Panc1 (cell line): ENCODE measurements at regions not wholly inside any gene's neighbourhood (a gene's known extent, or its start where the extent isn't known, plus 50 kb on each side); places are given as distances from the start of the nearest gene placed in this dataset.

ENCODE experiments used
- ATAC-seq: fragments of 200-7000 bp; cut with Tn5 transposase; 2 replicates; pipeline ENCODE4 v1.9.1; 2020; ENCODE audit warnings: mild to moderate bottlenecking, moderate library complexity
- BruUV-seq: library from RNA; stranded (reverse); fragments of 400-500 nt; replicated peaks from 2 replicates; lab custom pipeline; 2021; lab: Mats Ljungman, UMichigan
- CTCF ChIA-PET: fragments of 300-600 bp; sonication (Branson Sonifier 250); formaldehyde crosslinking; loops from one replicate; lab custom pipeline; 2022; ENCODE audit warnings: antibody characterized with exemption; lab: Charles Lee
- POLR2A ChIA-PET: fragments of 300-600 bp; sonication (Branson Sonifier 250); formaldehyde crosslinking; loops from one replicate; lab custom pipeline; 2022; ENCODE audit warnings: antibody characterized with exemption; lab: Charles Lee
- DNase-seq: peaks from one replicate; pipeline ENCODE4 v3.0.0-alpha.2; 2010; ENCODE audit warnings: low read depth, low spot score
- H3K27ac ChIP-seq: 2 replicates; pipeline ENCODE4 v1.5.1; 2011; ENCODE audit warnings: mild to moderate bottlenecking, low read length, inconsistent platforms
- H3K27me3 ChIP-seq: fragments of 200-500 bp; sonication (Bioruptor generic); 2 replicates; pipeline ENCODE4 v1.6.0; 2014; ENCODE audit warnings: low read length, inconsistent platforms; ENCODE audit not compliant: control insufficient read depth, insufficient read depth
- H3K36me3 ChIP-seq: fragments of 200-500 bp; sonication (Bioruptor generic); 2 replicates; pipeline ENCODE4 v1.5.1; 2014; ENCODE audit warnings: inconsistent platforms, mild to moderate bottlenecking, low read length, moderate library complexity; ENCODE audit not compliant: control insufficient read depth, insufficient read depth
- H3K4me1 ChIP-seq: 2 replicates; pipeline ENCODE4 v1.5.1; 2011; ENCODE audit warnings: inconsistent platforms, mild to moderate bottlenecking, low read length, moderate library complexity; ENCODE audit not compliant: control insufficient read depth, insufficient read depth
- H3K4me3 ChIP-seq, 2 experiments: 2 replicates each; pipeline ENCODE4 v1.5.1; 2011 to 2012; ENCODE audit warnings: low read depth in 2 of 2, low read length in 2 of 2, mild to moderate bottlenecking in 2 of 2, inconsistent platforms in 1 of 2, moderate library complexity in 1 of 2
- H3K9me3 ChIP-seq: fragments of 200-500 bp; sonication (Bioruptor generic); 2 replicates; pipeline ENCODE4 v1.5.1; 2014; ENCODE audit warnings: low read depth, mild to moderate bottlenecking, inconsistent platforms, low read length, moderate library complexity; ENCODE audit not compliant: control insufficient read depth, insufficient read depth
- POLR2AphosphoS5 ChIP-seq: IDR thresholded peaks from 2 replicates; pipeline ENCODE4 v1.6.1; 2012; ENCODE audit warnings: mild to moderate bottlenecking, low read depth, low read length, moderate library complexity
- SIN3A ChIP-seq: IDR thresholded peaks from 2 replicates; pipeline ENCODE4 v1.6.1; 2012; ENCODE audit warnings: low read depth, mild to moderate bottlenecking, low read length, moderate library complexity, borderline replicate concordance; ENCODE audit not compliant: insufficient read depth
- TCF7L2 ChIP-seq: IDR thresholded peaks from 2 replicates; pipeline ENCODE4 v1.6.1; 2011; ENCODE audit warnings: mild to moderate bottlenecking, low read depth, low read length, inconsistent platforms
- in situ Hi-C: cut with HindIII; loops from 2 replicates; pipeline ENCODE4 v1.10.0; 2016; ENCODE audit warnings: low sequenced_read_pairs, low pct_unique_long_range_greater_than_20kb
- intact Hi-C: fragments of 100-400 bp; cut with micrococcal nuclease; formaldehyde crosslinking; loops from one replicate; pipeline ENCODE4 v1.10.0; 2022; ENCODE audit not compliant: unreplicated experiment
- TF ChIP-seq, protein P1 (sequence below), 2 experiments: IDR thresholded peaks; 2 replicates each; pipeline ENCODE4 v1.6.1; 2011 to 2012; ENCODE audit warnings: low read depth in 2 of 2, control low read depth in 1 of 2, low read length in 1 of 2, mild to moderate bottlenecking in 1 of 2, moderate library complexity in 1 of 2; ENCODE audit not compliant: insufficient read depth in 1 of 2
- TF ChIP-seq, protein P2 (sequence below): fragments of 450-650 bp; IDR thresholded peaks from 2 replicates; pipeline ENCODE4 v1.5.1; 2017; ENCODE audit warnings: mild to moderate bottlenecking

DNA sequence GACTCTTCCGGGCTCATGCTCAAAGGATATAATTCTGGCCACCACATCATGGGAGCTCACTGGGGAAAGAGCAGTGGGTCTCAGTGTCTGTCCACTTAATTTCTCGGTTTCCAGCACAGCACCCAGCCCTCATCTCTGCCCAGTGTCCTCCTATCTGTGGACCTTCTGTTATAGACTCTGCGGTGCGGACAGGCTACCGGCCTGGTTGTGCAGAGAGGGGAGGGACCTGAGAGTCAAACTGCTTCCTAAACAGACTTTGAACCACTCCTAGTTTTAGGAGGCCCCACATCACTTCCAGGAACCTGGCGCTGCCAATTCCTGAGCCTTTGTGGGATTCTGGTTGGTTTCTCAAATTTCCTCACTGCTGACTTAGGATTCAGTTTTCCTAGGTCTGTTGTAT, 59.8 kb upstream of the MED4 start:
- intact Hi-C loops = no loop called here
- Histone ChIP-seq H3K9me3 (no peaks in the 10 kb centered on the region), H3K27me3 (no peaks in the 10 kb centered on the region), H3K4me3 (no peak overlapping the region), H3K27ac (no peak overlapping the region), H3K36me3 (no peaks in the 10 kb centered on the region), H3K4me1 (no peaks in the 10 kb centered on the region)
- ChIA-PET POLR2A (no interaction called here), CTCF (no interaction called here)
- ATAC-seq (no peak), DNase-seq (no peak)
- TF ChIP-seq POLR2AphosphoS5 (no peak), TCF7L2 (no peak), SIN3A (no peak)
- TF ChIP-seq, protein P1, sequence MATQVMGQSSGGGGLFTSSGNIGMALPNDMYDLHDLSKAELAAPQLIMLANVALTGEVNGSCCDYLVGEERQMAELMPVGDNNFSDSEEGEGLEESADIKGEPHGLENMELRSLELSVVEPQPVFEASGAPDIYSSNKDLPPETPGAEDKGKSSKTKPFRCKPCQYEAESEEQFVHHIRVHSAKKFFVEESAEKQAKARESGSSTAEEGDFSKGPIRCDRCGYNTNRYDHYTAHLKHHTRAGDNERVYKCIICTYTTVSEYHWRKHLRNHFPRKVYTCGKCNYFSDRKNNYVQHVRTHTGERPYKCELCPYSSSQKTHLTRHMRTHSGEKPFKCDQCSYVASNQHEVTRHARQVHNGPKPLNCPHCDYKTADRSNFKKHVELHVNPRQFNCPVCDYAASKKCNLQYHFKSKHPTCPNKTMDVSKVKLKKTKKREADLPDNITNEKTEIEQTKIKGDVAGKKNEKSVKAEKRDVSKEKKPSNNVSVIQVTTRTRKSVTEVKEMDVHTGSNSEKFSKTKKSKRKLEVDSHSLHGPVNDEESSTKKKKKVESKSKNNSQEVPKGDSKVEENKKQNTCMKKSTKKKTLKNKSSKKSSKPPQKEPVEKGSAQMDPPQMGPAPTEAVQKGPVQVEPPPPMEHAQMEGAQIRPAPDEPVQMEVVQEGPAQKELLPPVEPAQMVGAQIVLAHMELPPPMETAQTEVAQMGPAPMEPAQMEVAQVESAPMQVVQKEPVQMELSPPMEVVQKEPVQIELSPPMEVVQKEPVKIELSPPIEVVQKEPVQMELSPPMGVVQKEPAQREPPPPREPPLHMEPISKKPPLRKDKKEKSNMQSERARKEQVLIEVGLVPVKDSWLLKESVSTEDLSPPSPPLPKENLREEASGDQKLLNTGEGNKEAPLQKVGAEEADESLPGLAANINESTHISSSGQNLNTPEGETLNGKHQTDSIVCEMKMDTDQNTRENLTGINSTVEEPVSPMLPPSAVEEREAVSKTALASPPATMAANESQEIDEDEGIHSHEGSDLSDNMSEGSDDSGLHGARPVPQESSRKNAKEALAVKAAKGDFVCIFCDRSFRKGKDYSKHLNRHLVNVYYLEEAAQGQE (IDR thresholded peaks at IDR 0.05; ENCODE audit: insufficient read depth in 1 of 2, low read depth in 2 of 2, low read length in 1 of 2) = no peak
- TF ChIP-seq, protein P2, sequence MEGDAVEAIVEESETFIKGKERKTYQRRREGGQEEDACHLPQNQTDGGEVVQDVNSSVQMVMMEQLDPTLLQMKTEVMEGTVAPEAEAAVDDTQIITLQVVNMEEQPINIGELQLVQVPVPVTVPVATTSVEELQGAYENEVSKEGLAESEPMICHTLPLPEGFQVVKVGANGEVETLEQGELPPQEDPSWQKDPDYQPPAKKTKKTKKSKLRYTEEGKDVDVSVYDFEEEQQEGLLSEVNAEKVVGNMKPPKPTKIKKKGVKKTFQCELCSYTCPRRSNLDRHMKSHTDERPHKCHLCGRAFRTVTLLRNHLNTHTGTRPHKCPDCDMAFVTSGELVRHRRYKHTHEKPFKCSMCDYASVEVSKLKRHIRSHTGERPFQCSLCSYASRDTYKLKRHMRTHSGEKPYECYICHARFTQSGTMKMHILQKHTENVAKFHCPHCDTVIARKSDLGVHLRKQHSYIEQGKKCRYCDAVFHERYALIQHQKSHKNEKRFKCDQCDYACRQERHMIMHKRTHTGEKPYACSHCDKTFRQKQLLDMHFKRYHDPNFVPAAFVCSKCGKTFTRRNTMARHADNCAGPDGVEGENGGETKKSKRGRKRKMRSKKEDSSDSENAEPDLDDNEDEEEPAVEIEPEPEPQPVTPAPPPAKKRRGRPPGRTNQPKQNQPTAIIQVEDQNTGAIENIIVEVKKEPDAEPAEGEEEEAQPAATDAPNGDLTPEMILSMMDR = no peak
- BruUV-seq = no TSS peak
- in situ Hi-C loops = no loop called here

DNA sequence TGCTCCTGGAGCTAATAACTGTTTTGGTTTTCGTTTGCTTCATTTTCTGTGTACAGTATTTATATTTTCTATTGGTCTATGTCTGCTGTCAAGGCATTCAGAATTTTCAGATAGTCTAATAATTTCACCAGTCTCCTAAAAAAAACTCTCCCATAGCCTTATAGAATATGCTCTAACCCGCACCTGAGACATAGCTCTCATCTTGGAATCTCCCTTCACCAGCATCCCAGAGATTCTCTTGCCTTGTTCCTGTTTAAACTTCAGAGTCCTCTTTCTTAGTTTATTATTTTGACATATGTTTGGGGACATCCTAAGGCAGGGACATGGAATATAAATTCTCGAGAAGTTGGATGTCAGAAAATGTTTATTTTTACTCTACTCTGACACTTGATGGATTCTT, 58.3 kb upstream of the MED4 start:
- Histone ChIP-seq H3K27me3 (no peaks in the 10 kb centered on the region), H3K4me1 (no peaks in the 10 kb centered on the region), H3K36me3 (no peaks in the 10 kb centered on the region), H3K9me3 (no peaks in the 10 kb centered on the region), H3K27ac (no peak overlapping the region), H3K4me3 (no peak overlapping the region)
- DNase-seq (no peak), ATAC-seq (no peak)
- POLR2A ChIA-PET = no interaction called here
- BruUV-seq = no TSS peak
- TF ChIP-seq SIN3A (no peak), POLR2AphosphoS5 (no peak), TCF7L2 (no peak)
- TF ChIP-seq, protein P1 (IDR thresholded peaks at IDR 0.05; ENCODE audit: insufficient read depth in 1 of 2, low read depth in 2 of 2, low read length in 1 of 2) = no peak
- TF ChIP-seq, protein P2 = no peak
- in situ Hi-C loops (no loop called here), intact Hi-C loops (no loop called here)
- CTCF ChIA-PET = no interaction called here
